ENCODE measurements at regions not wholly inside any gene's neighbourhood (a gene's known extent, or its start where the extent isn't known, plus 50 kb on each side); places are given as distances from the start of the nearest gene placed in this dataset.

DNA sequence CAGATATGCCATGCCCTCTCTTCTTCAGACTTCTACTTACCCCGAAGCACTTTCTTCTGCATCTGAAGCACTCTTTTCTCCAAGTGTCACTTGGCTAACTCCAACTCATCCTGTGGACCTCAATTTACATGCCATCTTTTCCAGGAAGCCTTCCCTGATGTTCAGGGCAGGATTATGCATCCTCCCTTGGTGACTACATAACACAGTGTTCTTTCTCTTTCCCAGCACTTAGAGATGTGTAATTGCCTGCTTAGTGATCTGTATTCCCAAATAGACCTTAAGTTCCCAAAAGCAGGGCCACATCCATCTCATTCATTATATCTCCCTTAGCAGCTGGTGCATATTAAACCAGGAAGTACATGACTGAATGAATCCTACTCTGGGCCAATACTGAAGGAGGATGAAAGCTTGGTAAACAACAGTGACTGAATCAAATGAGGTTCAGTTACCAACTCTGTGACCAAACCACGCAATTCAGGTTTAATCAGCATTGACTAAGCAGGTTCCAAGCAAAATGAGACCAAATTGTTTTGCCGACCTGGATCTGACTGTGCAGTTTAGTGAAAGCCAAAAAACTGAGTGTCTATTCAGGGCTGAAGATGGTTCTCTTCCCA lies 121.4 kb upstream of the TCF21 start:
- TF ChIP-seq, protein P1, sequence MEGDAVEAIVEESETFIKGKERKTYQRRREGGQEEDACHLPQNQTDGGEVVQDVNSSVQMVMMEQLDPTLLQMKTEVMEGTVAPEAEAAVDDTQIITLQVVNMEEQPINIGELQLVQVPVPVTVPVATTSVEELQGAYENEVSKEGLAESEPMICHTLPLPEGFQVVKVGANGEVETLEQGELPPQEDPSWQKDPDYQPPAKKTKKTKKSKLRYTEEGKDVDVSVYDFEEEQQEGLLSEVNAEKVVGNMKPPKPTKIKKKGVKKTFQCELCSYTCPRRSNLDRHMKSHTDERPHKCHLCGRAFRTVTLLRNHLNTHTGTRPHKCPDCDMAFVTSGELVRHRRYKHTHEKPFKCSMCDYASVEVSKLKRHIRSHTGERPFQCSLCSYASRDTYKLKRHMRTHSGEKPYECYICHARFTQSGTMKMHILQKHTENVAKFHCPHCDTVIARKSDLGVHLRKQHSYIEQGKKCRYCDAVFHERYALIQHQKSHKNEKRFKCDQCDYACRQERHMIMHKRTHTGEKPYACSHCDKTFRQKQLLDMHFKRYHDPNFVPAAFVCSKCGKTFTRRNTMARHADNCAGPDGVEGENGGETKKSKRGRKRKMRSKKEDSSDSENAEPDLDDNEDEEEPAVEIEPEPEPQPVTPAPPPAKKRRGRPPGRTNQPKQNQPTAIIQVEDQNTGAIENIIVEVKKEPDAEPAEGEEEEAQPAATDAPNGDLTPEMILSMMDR (IDR thresholded peaks at IDR 0.05): no peak
- TF ChIP-seq FOXP1 (CRISPR knock-in tag; IDR thresholded peaks at IDR 0.05; ENCODE audit: borderline replicate concordance) (no peak), NFYB (CRISPR knock-in tag; conservative IDR thresholded peaks at IDR 0.05; ENCODE audit: low read depth) (no peak)
